H9 (cell line): ENCODE measurements at regions not wholly inside any gene's neighbourhood (a gene's known extent, or its start where the extent isn't known, plus 50 kb on each side); places are given as distances from the start of the nearest gene placed in this dataset.

Experiments used
- DNase-seq: peaks from one replicate; pipeline ENCODE4 v3.0.0-alpha.2; 2017
- H2AFZ ChIP-seq: one replicate; pipeline ENCODE4 v1.6.1; 2013; ENCODE audit warnings: mild to moderate bottlenecking, low read length, control low read depth, moderate library complexity
- H2AK5ac ChIP-seq: 2 replicates; pipeline ENCODE4 v1.6.1; 2013; ENCODE audit warnings: low read length, control low read depth, mixed read lengths; ENCODE audit not compliant: insufficient read length
- H2BK120ac ChIP-seq: one replicate; pipeline ENCODE4 v1.6.1; 2013; ENCODE audit warnings: low read depth, mild to moderate bottlenecking, low read length, control low read depth, inconsistent platforms; ENCODE audit not compliant: poor library complexity, severe bottlenecking
- H2BK12ac ChIP-seq: 2 replicates; pipeline ENCODE4 v1.6.1; 2013; ENCODE audit warnings: low read length, control low read depth, mixed read lengths, low read depth; ENCODE audit not compliant: insufficient read length
- H2BK15ac ChIP-seq: 2 replicates; pipeline ENCODE4 v1.6.1; 2013; ENCODE audit warnings: low read depth, low read length, control low read depth
- H2BK20ac ChIP-seq: one replicate; pipeline ENCODE4 v1.6.1; 2013; ENCODE audit warnings: low read depth, mild to moderate bottlenecking, low read length, control low read depth, inconsistent platforms; ENCODE audit not compliant: poor library complexity, severe bottlenecking
- H2BK5ac ChIP-seq: 2 replicates; pipeline ENCODE4 v1.6.1; 2013; ENCODE audit warnings: low read length, control low read depth, mixed read lengths; ENCODE audit not compliant: insufficient read length
- H3K14ac ChIP-seq: 2 replicates; pipeline ENCODE4 v1.6.1; 2013; ENCODE audit warnings: low read length, control low read depth; ENCODE audit not compliant: insufficient read depth
- H3K18ac ChIP-seq: 2 replicates; pipeline ENCODE4 v1.6.1; 2013; ENCODE audit warnings: low read depth, mild to moderate bottlenecking, mixed read lengths, low read length, control low read depth; ENCODE audit not compliant: insufficient read length
- H3K23ac ChIP-seq: 2 replicates; pipeline ENCODE4 v1.6.1; 2013; ENCODE audit warnings: low read length, control low read depth, mixed read lengths, low read depth; ENCODE audit not compliant: insufficient read length
- H3K23me2 ChIP-seq: 2 replicates; pipeline ENCODE4 v1.6.1; 2013; ENCODE audit warnings: low read depth, mild to moderate bottlenecking, mixed read lengths, low read length, control low read depth; ENCODE audit not compliant: insufficient read length, poor library complexity, severe bottlenecking
- H3K27ac ChIP-seq: 2 replicates; pipeline ENCODE4 v1.5.1; 2013; ENCODE audit warnings: low read length, control low read depth, mixed read lengths, low read depth; ENCODE audit not compliant: insufficient read length
- H3K27me3 ChIP-seq: 2 replicates; pipeline ENCODE4 v1.6.1; 2013; ENCODE audit warnings: low read length, control low read depth, inconsistent platforms; ENCODE audit not compliant: insufficient read depth
- H3K4ac ChIP-seq: 2 replicates; pipeline ENCODE4 v1.6.1; 2013; ENCODE audit warnings: low read depth, mild to moderate bottlenecking, control low read depth, inconsistent platforms, low read length, moderate library complexity
- H3K4me1 ChIP-seq: 2 replicates; pipeline ENCODE4 v1.6.1; 2013; ENCODE audit warnings: low read length, control low read depth, inconsistent platforms; ENCODE audit not compliant: insufficient read depth
- H3K4me2 ChIP-seq: 2 replicates; pipeline ENCODE4 v1.6.1; 2013; ENCODE audit warnings: low read length, control low read depth, mixed read lengths; ENCODE audit not compliant: insufficient read length, insufficient read depth
- H3K56ac ChIP-seq: 2 replicates; pipeline ENCODE4 v1.6.1; 2013; ENCODE audit warnings: low read depth, mild to moderate bottlenecking, mixed read lengths, low read length, control low read depth; ENCODE audit not compliant: insufficient read length
- H3K79me1 ChIP-seq: 2 replicates; pipeline ENCODE4 v1.6.1; 2013; ENCODE audit warnings: low read depth, mild to moderate bottlenecking, moderate library complexity, low read length, control low read depth, inconsistent platforms; ENCODE audit not compliant: insufficient read depth, poor library complexity, severe bottlenecking
- H3K79me2 ChIP-seq: 2 replicates; pipeline ENCODE4 v1.6.1; 2013; ENCODE audit warnings: low read length, control low read depth, inconsistent platforms; ENCODE audit not compliant: insufficient read depth
- H3K9ac ChIP-seq: 2 replicates; pipeline ENCODE4 v1.6.1; 2013; ENCODE audit warnings: low read length, control low read depth, mixed read lengths; ENCODE audit not compliant: insufficient read length; ENCODE audit errors: extremely low read depth
- H3K9me3 ChIP-seq: one replicate; pipeline ENCODE4 v1.6.1; 2013; ENCODE audit warnings: low read depth, low read length, inconsistent platforms; ENCODE audit not compliant: control insufficient read depth
- H3T11ph ChIP-seq: one replicate; pipeline ENCODE4 v1.6.1; 2013; ENCODE audit warnings: mild to moderate bottlenecking, low read length, control low read depth, inconsistent platforms
- H4K20me1 ChIP-seq: one replicate; pipeline ENCODE4 v1.6.1; 2013; ENCODE audit not compliant: control insufficient read depth, insufficient read length, insufficient read depth
- H4K5ac ChIP-seq: 2 replicates; pipeline ENCODE4 v1.6.1; 2013; ENCODE audit warnings: low read depth, mild to moderate bottlenecking, mixed read lengths, low read length, control low read depth; ENCODE audit not compliant: insufficient read length
- H4K8ac ChIP-seq: replicated peaks from 2 replicates; pipeline ENCODE4 v1.6.1; 2013; ENCODE audit warnings: low read length, control low read depth, mixed read lengths, low read depth; ENCODE audit not compliant: insufficient read length
- H4K91ac ChIP-seq: 2 replicates; pipeline ENCODE4 v1.6.1; 2013; ENCODE audit warnings: low read depth, mild to moderate bottlenecking, moderate library complexity, mixed read lengths, low read length, control low read depth; ENCODE audit not compliant: insufficient read length
- H3K27ac Mint-ChIP-seq, 3 experiments: 2 replicates in 2 of 3; 3 replicates in 1 of 3; pipeline ENCODE4 v1.8.0; 2020 to 2021; ENCODE audit warnings: mixed read lengths in 3 of 3, mild to moderate bottlenecking in 1 of 3, moderate library complexity in 1 of 3
- H3K27me3 Mint-ChIP-seq: 2 replicates; pipeline ENCODE4 v1.8.0; 2021; ENCODE audit warnings: low read depth, mild to moderate bottlenecking, moderate library complexity, mixed read lengths
- H3K36me3 Mint-ChIP-seq, 3 experiments: 2 replicates in 2 of 3; 3 replicates in 1 of 3; pipeline ENCODE4 v1.8.0; 2020 to 2021; ENCODE audit warnings: low read depth in 3 of 3, mixed read lengths in 3 of 3; ENCODE audit not compliant: insufficient read depth in 1 of 3
- H3K4me1 Mint-ChIP-seq, 2 experiments: 2 replicates each; pipeline ENCODE4 v1.8.0; 2020; ENCODE audit warnings: mixed read lengths in 2 of 2
- H3K4me3 Mint-ChIP-seq, 2 experiments: 2 replicates in 1 of 2; 3 replicates in 1 of 2; pipeline ENCODE4 v1.8.0; 2020 to 2021; ENCODE audit warnings: mild to moderate bottlenecking in 2 of 2, mixed read lengths in 2 of 2, moderate library complexity in 1 of 2
- H3K9me3 Mint-ChIP-seq, 2 experiments: 2 replicates in 1 of 2; 3 replicates in 1 of 2; pipeline ENCODE4 v1.8.0; 2020; ENCODE audit warnings: mild to moderate bottlenecking in 2 of 2, mixed read lengths in 2 of 2, moderate library complexity in 1 of 2
- WGBS: extraction: QIAGEN DNeasy Blood & Tissue Kit; methylation state at CpG from one replicate; pipeline ENCODE4 v1.1.7; 2013; ENCODE audit warnings: missing lambda C conversion rate, low lambda C conversion rate, mixed read lengths; ENCODE audit not compliant: insufficient read length; ENCODE audit errors: extremely low coverage; 5-methylcytosine and 5-hydroxymethylcytosine counted together
- TF ChIP-seq, protein P1 (sequence below): fragments of 200-600 bp; sonication (generic); conservative IDR thresholded peaks from 3 replicates; pipeline ENCODE4 v1.8.0; 2021; ENCODE audit warnings: antibody characterized with exemption, mild to moderate bottlenecking

DNA sequence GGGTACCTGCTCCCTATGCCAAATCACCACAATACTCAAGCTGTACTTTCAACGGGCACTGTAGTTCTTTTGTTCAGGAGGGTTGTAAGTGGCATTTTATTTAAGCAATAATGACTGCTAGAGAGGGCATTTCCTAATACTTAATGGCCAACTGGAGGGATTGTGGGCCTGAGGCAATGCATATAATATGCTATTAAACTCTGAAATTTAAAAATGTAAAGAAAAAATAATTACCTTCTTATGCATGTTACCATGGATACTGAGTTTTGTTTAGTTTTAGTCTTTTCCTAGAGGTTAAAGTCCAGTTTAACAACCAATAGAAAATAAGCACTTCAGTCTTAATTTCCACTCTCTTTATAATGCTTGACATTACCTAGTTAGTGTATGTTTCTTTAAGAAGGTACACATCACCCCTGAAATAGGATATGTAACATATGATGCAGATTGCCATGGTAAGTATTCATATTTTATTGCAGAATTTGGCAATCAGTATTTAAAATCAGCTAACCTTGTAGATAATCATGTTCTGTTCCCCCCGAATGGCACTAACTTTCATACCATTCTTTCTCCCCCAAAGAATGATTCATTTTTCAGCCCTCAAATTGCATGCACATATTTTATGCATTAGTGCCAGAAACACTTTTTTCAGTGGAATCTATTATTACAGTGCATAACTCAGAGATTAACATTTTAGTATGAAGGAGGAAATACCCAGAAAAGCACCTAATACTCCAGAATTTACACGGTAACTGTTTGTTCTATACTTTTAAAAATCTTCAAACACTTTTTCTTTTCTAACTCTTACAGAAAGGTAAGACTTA, 90.3 kb upstream of the ZNF438 start:
- no CpG with 5 or more reads among the region's 3 CpGs for WGBS
- H3K27ac Mint-ChIP-seq = no peak overlapping the region; a peak in 1 of 7 replicates
- H2BK12ac ChIP-seq = no peak overlapping the region

More for the DNA sequence above, 90.3 kb upstream of the ZNF438 start:
- Mint-ChIP-seq H3K4me1 (no peaks in the 10 kb centered on the region), H3K36me3 (no peaks in the 10 kb centered on the region; a peak in 1 of 7 replicates), H3K9me3 (no peaks in the 10 kb centered on the region; a peak in 2 of 5 replicates), H3K4me3 (no peak overlapping the region), H3K27me3 (peaks cover 6% of the 10 kb centered on the region)
- Histone ChIP-seq H4K5ac (no peak overlapping the region), H3T11ph (no peak overlapping the region), H4K91ac (no peak overlapping the region), H3K4me2 (no peak overlapping the region), H3K79me2 (no peaks in the 10 kb centered on the region), H2AFZ (no peak overlapping the region), H3K14ac (no peak overlapping the region), H4K8ac (no peak overlapping the region), H3K4me1 (no peaks in the 10 kb centered on the region), H3K27me3 (no peaks in the 10 kb centered on the region), H3K23ac (no peak overlapping the region), H3K79me1 (no peaks in the 10 kb centered on the region), H4K20me1 (no peaks in the 10 kb centered on the region), H3K9ac (no peak overlapping the region), H3K18ac (no peak overlapping the region), H3K9me3 (no peaks in the 10 kb centered on the region), H3K56ac (no peak overlapping the region), H3K4ac (no peak overlapping the region), H2BK5ac (no peak overlapping the region), H2BK15ac (no peak overlapping the region), H2BK20ac (no peak overlapping the region), H3K27ac (no peak overlapping the region), H2AK5ac (no peak overlapping the region), H2BK120ac (no peak overlapping the region), H3K23me2 (no peaks in the 10 kb centered on the region)
- DNase-seq = no peak
- TF ChIP-seq, protein P1, sequence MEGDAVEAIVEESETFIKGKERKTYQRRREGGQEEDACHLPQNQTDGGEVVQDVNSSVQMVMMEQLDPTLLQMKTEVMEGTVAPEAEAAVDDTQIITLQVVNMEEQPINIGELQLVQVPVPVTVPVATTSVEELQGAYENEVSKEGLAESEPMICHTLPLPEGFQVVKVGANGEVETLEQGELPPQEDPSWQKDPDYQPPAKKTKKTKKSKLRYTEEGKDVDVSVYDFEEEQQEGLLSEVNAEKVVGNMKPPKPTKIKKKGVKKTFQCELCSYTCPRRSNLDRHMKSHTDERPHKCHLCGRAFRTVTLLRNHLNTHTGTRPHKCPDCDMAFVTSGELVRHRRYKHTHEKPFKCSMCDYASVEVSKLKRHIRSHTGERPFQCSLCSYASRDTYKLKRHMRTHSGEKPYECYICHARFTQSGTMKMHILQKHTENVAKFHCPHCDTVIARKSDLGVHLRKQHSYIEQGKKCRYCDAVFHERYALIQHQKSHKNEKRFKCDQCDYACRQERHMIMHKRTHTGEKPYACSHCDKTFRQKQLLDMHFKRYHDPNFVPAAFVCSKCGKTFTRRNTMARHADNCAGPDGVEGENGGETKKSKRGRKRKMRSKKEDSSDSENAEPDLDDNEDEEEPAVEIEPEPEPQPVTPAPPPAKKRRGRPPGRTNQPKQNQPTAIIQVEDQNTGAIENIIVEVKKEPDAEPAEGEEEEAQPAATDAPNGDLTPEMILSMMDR = no peak
